Activated naive CD8-positive, alpha-beta T cell treated with anti-CD3 and anti-CD28 coated beads, Interleukin-2, amount 10 ng/mL, durations not matched to agents 7 days and 5 days (primary cell): ENCODE measurements at regions not wholly inside any gene's neighbourhood (a gene's known extent, or its start where the extent isn't known, plus 50 kb on each side); places are given as distances from the start of the nearest gene placed in this dataset.
"Not testable (repeated sequence)": the region's sequence is repeated elsewhere in the genome, so short reads cannot be mapped to it uniquely, and the experiment has no call there.

Experiments
- ATAC-seq: fragments of 150-1000 bp; cut with Tn5 transposase; one replicate; pipeline ENCODE4 v1.10.0; 2021; ENCODE audit warnings: low read depth, moderate library complexity
- POLR2A ChIA-PET: fragments of 350-600 bp; sonication (Branson Sonifier 250); formaldehyde crosslinking; loops from one replicate; lab custom pipeline; 2021; ENCODE audit warnings: antibody characterized with exemption; lab: Charles Lee
- DNase-seq: peaks from one replicate; pipeline ENCODE4 v3.0.0; 2021
- H3K27ac Mint-ChIP-seq: one replicate; pipeline ENCODE4 v1.8.0; 2022; ENCODE audit warnings: mild to moderate bottlenecking, mixed read lengths
- H3K27me3 Mint-ChIP-seq: one replicate; pipeline ENCODE4 v1.8.0; 2022; ENCODE audit warnings: mild to moderate bottlenecking, moderate library complexity, mixed read lengths
- H3K36me3 Mint-ChIP-seq: one replicate; pipeline ENCODE4 v1.8.0; 2021; ENCODE audit warnings: mild to moderate bottlenecking, mixed read lengths
- H3K4me1 Mint-ChIP-seq: one replicate; pipeline ENCODE4 v1.8.0; 2021; ENCODE audit warnings: mixed read lengths
- H3K4me3 Mint-ChIP-seq: one replicate; pipeline ENCODE4 v1.8.0; 2022; ENCODE audit warnings: mild to moderate bottlenecking, moderate library complexity, mixed read lengths
- H3K9me3 Mint-ChIP-seq: one replicate; pipeline ENCODE4 v1.8.0; 2021; ENCODE audit warnings: mixed read lengths

GRCh38 chr11:110514967-110515366 lies 85.2 kb downstream of the FDX1 start:
- no peak for ATAC-seq
- no peak overlapping the region for H3K27ac Mint-ChIP-seq

DNA sequence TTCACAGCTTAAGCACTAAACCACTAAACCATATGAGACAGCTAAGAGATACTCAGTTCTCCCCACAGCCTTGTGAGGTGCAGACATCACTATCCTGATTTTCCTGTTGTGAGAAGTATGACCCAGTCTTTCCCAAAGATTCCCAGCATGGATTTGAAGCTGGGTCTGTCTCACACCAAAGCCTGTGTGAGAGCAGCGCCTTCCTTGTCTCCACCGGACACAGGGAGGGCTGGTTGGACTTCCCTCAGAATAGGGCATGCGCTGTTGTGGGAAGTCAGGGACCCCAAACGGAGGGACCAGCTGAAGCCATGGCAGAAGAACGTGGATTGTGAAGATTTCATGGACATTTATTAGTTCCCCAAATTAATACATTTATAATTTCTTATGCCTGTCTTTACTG lies 87.6 kb downstream of the FDX1 start:
- ATAC-seq, H3K36me3 Mint-ChIP-seq, H3K27ac Mint-ChIP-seq, H3K4me1 Mint-ChIP-seq, POLR2A ChIA-PET, H3K4me3 Mint-ChIP-seq, DNase-seq, H3K27me3 Mint-ChIP-seq: not testable (repeated sequence)
- peaks cover 13% of the 10 kb centered on the region for H3K9me3 Mint-ChIP-seq

More at GRCh38 chr11:110514967-110515366, 85.2 kb downstream of the FDX1 start:
- POLR2A ChIA-PET = no interaction called here
- peaks cover 2% of the 10 kb centered on the region for H3K27me3 Mint-ChIP-seq
- H3K4me3 Mint-ChIP-seq = no peak overlapping the region
- no peaks in the 10 kb centered on the region for H3K36me3 Mint-ChIP-seq
- no peaks in the 10 kb centered on the region for H3K4me1 Mint-ChIP-seq
- peaks cover 8% of the 10 kb centered on the region for H3K9me3 Mint-ChIP-seq
- DNase-seq = no peak

GRCh38 chr11:110518809-110519514 lies 89.2 kb downstream of the FDX1 start:
- DNase-seq = no peak
- ATAC-seq = no peak
- peaks cover 9% of the 10 kb centered on the region for H3K36me3 Mint-ChIP-seq
- H3K27ac Mint-ChIP-seq = no peak overlapping the region
- H3K4me3 Mint-ChIP-seq = no peak overlapping the region
- H3K9me3 Mint-ChIP-seq = peaks cover 13% of the 10 kb centered on the region
- peaks cover 2% of the 10 kb centered on the region for H3K27me3 Mint-ChIP-seq
- peaks cover 7% of the 10 kb centered on the region for H3K4me1 Mint-ChIP-seq
- POLR2A ChIA-PET = no interaction called here

GRCh38 chr11:110519796-110520195 lies 90.0 kb downstream of the FDX1 start:
- Mint-ChIP-seq H3K4me1 (peaks cover 7% of the 10 kb centered on the region), H3K36me3 (peaks cover 9% of the 10 kb centered on the region), H3K4me3 (no peak overlapping the region), H3K27ac (no peak overlapping the region), H3K27me3 (peaks cover 2% of the 10 kb centered on the region), H3K9me3 (peaks cover 14% of the 10 kb centered on the region)
- ATAC-seq = no peak
- POLR2A ChIA-PET = no interaction called here
- DNase-seq = no peak

GRCh38 chr11:110522471-110522870 lies 92.7 kb downstream of the FDX1 start:
- POLR2A ChIA-PET = no interaction called here
- Mint-ChIP-seq H3K36me3 (peaks cover 9% of the 10 kb centered on the region), H3K9me3 (peaks cover 11% of the 10 kb centered on the region), H3K27me3 (peaks cover under 1% of the 10 kb centered on the region), H3K4me1 (peaks cover 19% of the 10 kb centered on the region), H3K27ac (peak overlapping the region; percentile 70), H3K4me3 (peak overlapping the region; percentile 18)
- ATAC-seq = peak; percentile 61
- no peak for DNase-seq

DNA sequence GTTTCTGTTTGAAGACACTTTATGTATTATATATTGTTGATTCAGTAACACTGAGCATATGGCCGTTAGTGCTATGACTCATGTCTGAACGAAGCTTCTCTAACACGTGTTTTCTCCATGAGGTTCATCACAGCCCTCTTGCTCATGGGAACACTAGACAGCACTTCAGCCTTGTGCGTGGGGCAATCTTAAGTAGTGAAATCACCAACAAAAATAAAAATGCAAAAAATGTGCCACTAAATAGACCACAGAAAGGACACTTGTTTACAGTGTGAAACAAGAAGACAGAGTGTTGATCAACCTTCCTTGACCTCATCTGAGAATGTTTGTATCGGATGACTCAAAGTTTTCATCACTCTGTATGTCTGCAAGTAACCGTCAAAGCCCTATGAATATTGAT lies 94.5 kb downstream of the FDX1 start:
- H3K27me3 Mint-ChIP-seq = no peaks in the 10 kb centered on the region
- H3K27ac Mint-ChIP-seq = no peak overlapping the region
- H3K4me1 Mint-ChIP-seq = peaks cover 21% of the 10 kb centered on the region
- ATAC-seq (no peak), DNase-seq (no peak)
- peaks cover 13% of the 10 kb centered on the region for H3K9me3 Mint-ChIP-seq
- peaks cover 15% of the 10 kb centered on the region for H3K36me3 Mint-ChIP-seq
- no peak overlapping the region for H3K4me3 Mint-ChIP-seq
- POLR2A ChIA-PET = no interaction called here

DNA sequence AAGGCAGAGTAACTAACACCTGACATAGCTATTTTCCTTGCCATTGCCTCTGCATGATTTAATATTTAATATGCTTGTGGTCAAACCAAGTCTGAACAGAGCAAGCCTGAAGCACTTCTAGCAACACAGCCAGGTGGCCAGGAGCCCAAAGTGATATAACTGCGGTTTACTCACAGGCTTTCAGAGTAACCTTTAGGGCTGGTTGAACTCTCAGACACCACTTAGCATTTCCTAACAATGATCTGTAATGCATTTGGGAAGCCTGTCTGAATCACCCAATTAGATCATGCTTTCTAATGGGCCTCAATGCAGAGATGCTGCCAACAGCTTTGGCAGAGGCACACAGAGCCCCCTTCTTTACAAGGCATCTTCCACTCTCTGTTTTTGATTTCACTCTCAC lies 96.1 kb downstream of the FDX1 start:
- no peak overlapping the region for H3K27ac Mint-ChIP-seq
- peaks cover 13% of the 10 kb centered on the region for H3K9me3 Mint-ChIP-seq
- H3K36me3 Mint-ChIP-seq = peaks cover 15% of the 10 kb centered on the region
- no peaks in the 10 kb centered on the region for H3K27me3 Mint-ChIP-seq
- POLR2A ChIA-PET = no interaction called here
- ATAC-seq (peak; percentile 31), DNase-seq (no peak)
- H3K4me3 Mint-ChIP-seq = peak overlapping the region; percentile 40
- peaks cover 21% of the 10 kb centered on the region for H3K4me1 Mint-ChIP-seq

GRCh38 chr11:110526323-110526722 lies 96.6 kb downstream of the FDX1 start:
- Mint-ChIP-seq H3K36me3 (peaks cover 15% of the 10 kb centered on the region), H3K27me3 (no peaks in the 10 kb centered on the region), H3K4me1 (peaks cover 21% of the 10 kb centered on the region), H3K9me3 (peaks cover 12% of the 10 kb centered on the region), H3K4me3 (peak overlapping the region; percentile 40), H3K27ac (peak overlapping the region; percentile 68)
- POLR2A ChIA-PET = no interaction called here
- peak; percentile 69 for ATAC-seq
- DNase-seq = no peak
